H9 (cell line): ENCODE measurements at regions not wholly inside any gene's neighbourhood (a gene's known extent, or its start where the extent isn't known, plus 50 kb on each side); places are given as distances from the start of the nearest gene placed in this dataset.

Source experiments
- DNase-seq: peaks from one replicate; pipeline ENCODE4 v3.0.0-alpha.2; 2017
- H2AFZ ChIP-seq: one replicate; pipeline ENCODE4 v1.6.1; 2013; ENCODE audit warnings: mild to moderate bottlenecking, low read length, control low read depth, moderate library complexity
- H2AK5ac ChIP-seq: 2 replicates; pipeline ENCODE4 v1.6.1; 2013; ENCODE audit warnings: low read length, control low read depth, mixed read lengths; ENCODE audit not compliant: insufficient read length
- H2BK120ac ChIP-seq: one replicate; pipeline ENCODE4 v1.6.1; 2013; ENCODE audit warnings: low read depth, mild to moderate bottlenecking, low read length, control low read depth, inconsistent platforms; ENCODE audit not compliant: poor library complexity, severe bottlenecking
- H2BK12ac ChIP-seq: 2 replicates; pipeline ENCODE4 v1.6.1; 2013; ENCODE audit warnings: low read length, control low read depth, mixed read lengths, low read depth; ENCODE audit not compliant: insufficient read length
- H2BK15ac ChIP-seq: 2 replicates; pipeline ENCODE4 v1.6.1; 2013; ENCODE audit warnings: low read depth, low read length, control low read depth
- H2BK20ac ChIP-seq: one replicate; pipeline ENCODE4 v1.6.1; 2013; ENCODE audit warnings: low read depth, mild to moderate bottlenecking, low read length, control low read depth, inconsistent platforms; ENCODE audit not compliant: poor library complexity, severe bottlenecking
- H2BK5ac ChIP-seq: 2 replicates; pipeline ENCODE4 v1.6.1; 2013; ENCODE audit warnings: low read length, control low read depth, mixed read lengths; ENCODE audit not compliant: insufficient read length
- H3K14ac ChIP-seq: 2 replicates; pipeline ENCODE4 v1.6.1; 2013; ENCODE audit warnings: low read length, control low read depth; ENCODE audit not compliant: insufficient read depth
- H3K18ac ChIP-seq: 2 replicates; pipeline ENCODE4 v1.6.1; 2013; ENCODE audit warnings: low read depth, mild to moderate bottlenecking, mixed read lengths, low read length, control low read depth; ENCODE audit not compliant: insufficient read length
- H3K23ac ChIP-seq: 2 replicates; pipeline ENCODE4 v1.6.1; 2013; ENCODE audit warnings: low read length, control low read depth, mixed read lengths, low read depth; ENCODE audit not compliant: insufficient read length
- H3K23me2 ChIP-seq: 2 replicates; pipeline ENCODE4 v1.6.1; 2013; ENCODE audit warnings: low read depth, mild to moderate bottlenecking, mixed read lengths, low read length, control low read depth; ENCODE audit not compliant: insufficient read length, poor library complexity, severe bottlenecking
- H3K27ac ChIP-seq: 2 replicates; pipeline ENCODE4 v1.5.1; 2013; ENCODE audit warnings: low read length, control low read depth, mixed read lengths, low read depth; ENCODE audit not compliant: insufficient read length
- H3K27me3 ChIP-seq: 2 replicates; pipeline ENCODE4 v1.6.1; 2013; ENCODE audit warnings: low read length, control low read depth, inconsistent platforms; ENCODE audit not compliant: insufficient read depth
- H3K4ac ChIP-seq: 2 replicates; pipeline ENCODE4 v1.6.1; 2013; ENCODE audit warnings: low read depth, mild to moderate bottlenecking, control low read depth, inconsistent platforms, low read length, moderate library complexity
- H3K4me1 ChIP-seq: 2 replicates; pipeline ENCODE4 v1.6.1; 2013; ENCODE audit warnings: low read length, control low read depth, inconsistent platforms; ENCODE audit not compliant: insufficient read depth
- H3K4me2 ChIP-seq: 2 replicates; pipeline ENCODE4 v1.6.1; 2013; ENCODE audit warnings: low read length, control low read depth, mixed read lengths; ENCODE audit not compliant: insufficient read length, insufficient read depth
- H3K56ac ChIP-seq: 2 replicates; pipeline ENCODE4 v1.6.1; 2013; ENCODE audit warnings: low read depth, mild to moderate bottlenecking, mixed read lengths, low read length, control low read depth; ENCODE audit not compliant: insufficient read length
- H3K79me1 ChIP-seq: 2 replicates; pipeline ENCODE4 v1.6.1; 2013; ENCODE audit warnings: low read depth, mild to moderate bottlenecking, moderate library complexity, low read length, control low read depth, inconsistent platforms; ENCODE audit not compliant: insufficient read depth, poor library complexity, severe bottlenecking
- H3K79me2 ChIP-seq: 2 replicates; pipeline ENCODE4 v1.6.1; 2013; ENCODE audit warnings: low read length, control low read depth, inconsistent platforms; ENCODE audit not compliant: insufficient read depth
- H3K9ac ChIP-seq: 2 replicates; pipeline ENCODE4 v1.6.1; 2013; ENCODE audit warnings: low read length, control low read depth, mixed read lengths; ENCODE audit not compliant: insufficient read length; ENCODE audit errors: extremely low read depth
- H3K9me3 ChIP-seq: one replicate; pipeline ENCODE4 v1.6.1; 2013; ENCODE audit warnings: low read depth, low read length, inconsistent platforms; ENCODE audit not compliant: control insufficient read depth
- H3T11ph ChIP-seq: one replicate; pipeline ENCODE4 v1.6.1; 2013; ENCODE audit warnings: mild to moderate bottlenecking, low read length, control low read depth, inconsistent platforms
- H4K20me1 ChIP-seq: one replicate; pipeline ENCODE4 v1.6.1; 2013; ENCODE audit not compliant: control insufficient read depth, insufficient read length, insufficient read depth
- H4K5ac ChIP-seq: 2 replicates; pipeline ENCODE4 v1.6.1; 2013; ENCODE audit warnings: low read depth, mild to moderate bottlenecking, mixed read lengths, low read length, control low read depth; ENCODE audit not compliant: insufficient read length
- H4K8ac ChIP-seq: replicated peaks from 2 replicates; pipeline ENCODE4 v1.6.1; 2013; ENCODE audit warnings: low read length, control low read depth, mixed read lengths, low read depth; ENCODE audit not compliant: insufficient read length
- H4K91ac ChIP-seq: 2 replicates; pipeline ENCODE4 v1.6.1; 2013; ENCODE audit warnings: low read depth, mild to moderate bottlenecking, moderate library complexity, mixed read lengths, low read length, control low read depth; ENCODE audit not compliant: insufficient read length
- H3K27ac Mint-ChIP-seq, 3 experiments: 2 replicates in 2 of 3; 3 replicates in 1 of 3; pipeline ENCODE4 v1.8.0; 2020 to 2021; ENCODE audit warnings: mixed read lengths in 3 of 3, mild to moderate bottlenecking in 1 of 3, moderate library complexity in 1 of 3
- H3K27me3 Mint-ChIP-seq: 2 replicates; pipeline ENCODE4 v1.8.0; 2021; ENCODE audit warnings: low read depth, mild to moderate bottlenecking, moderate library complexity, mixed read lengths
- H3K36me3 Mint-ChIP-seq, 3 experiments: 2 replicates in 2 of 3; 3 replicates in 1 of 3; pipeline ENCODE4 v1.8.0; 2020 to 2021; ENCODE audit warnings: low read depth in 3 of 3, mixed read lengths in 3 of 3; ENCODE audit not compliant: insufficient read depth in 1 of 3
- H3K4me1 Mint-ChIP-seq, 2 experiments: 2 replicates each; pipeline ENCODE4 v1.8.0; 2020; ENCODE audit warnings: mixed read lengths in 2 of 2
- H3K4me3 Mint-ChIP-seq, 2 experiments: 2 replicates in 1 of 2; 3 replicates in 1 of 2; pipeline ENCODE4 v1.8.0; 2020 to 2021; ENCODE audit warnings: mild to moderate bottlenecking in 2 of 2, mixed read lengths in 2 of 2, moderate library complexity in 1 of 2
- H3K9me3 Mint-ChIP-seq, 2 experiments: 2 replicates in 1 of 2; 3 replicates in 1 of 2; pipeline ENCODE4 v1.8.0; 2020; ENCODE audit warnings: mild to moderate bottlenecking in 2 of 2, mixed read lengths in 2 of 2, moderate library complexity in 1 of 2
- WGBS: extraction: QIAGEN DNeasy Blood & Tissue Kit; methylation state at CpG from one replicate; pipeline ENCODE4 v1.1.7; 2013; ENCODE audit warnings: missing lambda C conversion rate, low lambda C conversion rate, mixed read lengths; ENCODE audit not compliant: insufficient read length; ENCODE audit errors: extremely low coverage; 5-methylcytosine and 5-hydroxymethylcytosine counted together
- TF ChIP-seq, protein P1 (sequence below): fragments of 200-600 bp; sonication (generic); conservative IDR thresholded peaks from 3 replicates; pipeline ENCODE4 v1.8.0; 2021; ENCODE audit warnings: antibody characterized with exemption, mild to moderate bottlenecking

DNA sequence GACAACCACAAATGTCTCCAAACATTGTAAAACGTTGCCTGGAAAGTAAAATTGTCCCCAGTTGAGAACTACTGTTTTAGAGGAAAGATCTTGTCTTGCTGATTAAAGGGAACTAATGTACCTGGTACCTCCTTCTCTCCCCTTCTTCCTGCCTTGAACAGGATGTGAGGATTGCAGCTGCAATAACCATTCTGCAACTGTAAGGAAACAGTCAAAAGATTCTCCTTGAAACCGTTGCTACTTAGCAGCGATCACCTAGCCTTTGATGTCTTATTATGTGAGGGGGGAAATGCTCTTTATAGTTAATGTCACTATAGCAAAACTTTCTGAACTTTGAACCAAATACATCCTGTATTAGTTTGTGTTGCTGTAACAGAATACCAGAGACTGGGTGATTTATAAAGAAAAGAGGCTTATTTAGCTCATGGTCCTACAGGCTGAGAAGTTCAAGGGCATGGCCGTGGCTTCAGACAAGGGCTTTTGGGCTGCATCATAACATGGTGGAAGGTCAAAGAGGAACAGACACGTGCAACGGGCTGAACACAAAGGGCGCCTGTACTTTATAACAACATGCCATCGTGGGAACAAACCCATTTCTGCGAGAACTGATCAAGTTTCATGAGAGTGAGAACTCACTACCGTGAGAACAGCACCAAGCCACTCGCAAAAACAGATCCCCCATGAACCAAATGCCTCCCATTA is 54.2 kb upstream of the PARD3 start:
- Histone ChIP-seq H3K4me2 (no peak overlapping the region), H4K91ac (no peak overlapping the region), H4K8ac (no peak overlapping the region), H2BK120ac (no peak overlapping the region), H3K23ac (no peak overlapping the region), H4K5ac (no peak overlapping the region), H3K9me3 (no peaks in the 10 kb centered on the region), H2AK5ac (no peak overlapping the region), H3T11ph (no peak overlapping the region), H2BK5ac (no peak overlapping the region), H2BK15ac (no peak overlapping the region), H3K18ac (no peak overlapping the region), H3K27me3 (no peaks in the 10 kb centered on the region), H4K20me1 (no peaks in the 10 kb centered on the region), H3K9ac (no peak overlapping the region), H3K79me1 (no peaks in the 10 kb centered on the region), H3K56ac (no peak overlapping the region), H3K14ac (no peak overlapping the region), H3K79me2 (no peaks in the 10 kb centered on the region), H3K4ac (no peak overlapping the region), H2AFZ (no peak overlapping the region), H3K27ac (no peak overlapping the region), H2BK20ac (no peak overlapping the region), H3K23me2 (no peaks in the 10 kb centered on the region), H3K4me1 (no peaks in the 10 kb centered on the region), H2BK12ac (no peak overlapping the region)
- H3K9me3 Mint-ChIP-seq, result no peaks in the 10 kb centered on the region; a peak in 1 of 5 replicates
- no peaks in the 10 kb centered on the region for H3K36me3 Mint-ChIP-seq
- DNase-seq, result no peak
- H3K27me3 Mint-ChIP-seq, result no peaks in the 10 kb centered on the region; the same call in 1 of the 2 replicates
- WGBS, result no CpG with 5 or more reads among the region's 11 CpGs
- peaks cover 7 to 13% of the 10 kb centered on the region in 2 experiments for H3K4me1 Mint-ChIP-seq
- TF ChIP-seq, protein P1, sequence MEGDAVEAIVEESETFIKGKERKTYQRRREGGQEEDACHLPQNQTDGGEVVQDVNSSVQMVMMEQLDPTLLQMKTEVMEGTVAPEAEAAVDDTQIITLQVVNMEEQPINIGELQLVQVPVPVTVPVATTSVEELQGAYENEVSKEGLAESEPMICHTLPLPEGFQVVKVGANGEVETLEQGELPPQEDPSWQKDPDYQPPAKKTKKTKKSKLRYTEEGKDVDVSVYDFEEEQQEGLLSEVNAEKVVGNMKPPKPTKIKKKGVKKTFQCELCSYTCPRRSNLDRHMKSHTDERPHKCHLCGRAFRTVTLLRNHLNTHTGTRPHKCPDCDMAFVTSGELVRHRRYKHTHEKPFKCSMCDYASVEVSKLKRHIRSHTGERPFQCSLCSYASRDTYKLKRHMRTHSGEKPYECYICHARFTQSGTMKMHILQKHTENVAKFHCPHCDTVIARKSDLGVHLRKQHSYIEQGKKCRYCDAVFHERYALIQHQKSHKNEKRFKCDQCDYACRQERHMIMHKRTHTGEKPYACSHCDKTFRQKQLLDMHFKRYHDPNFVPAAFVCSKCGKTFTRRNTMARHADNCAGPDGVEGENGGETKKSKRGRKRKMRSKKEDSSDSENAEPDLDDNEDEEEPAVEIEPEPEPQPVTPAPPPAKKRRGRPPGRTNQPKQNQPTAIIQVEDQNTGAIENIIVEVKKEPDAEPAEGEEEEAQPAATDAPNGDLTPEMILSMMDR, result no peak
- H3K27ac Mint-ChIP-seq, result no peak overlapping the region
- H3K4me3 Mint-ChIP-seq, result no peak overlapping the region
